Mesenchymal stem cell (in vitro differentiated cells and primary cell): ENCODE measurements at regions not wholly inside any gene's neighbourhood (a gene's known extent, or its start where the extent isn't known, plus 50 kb on each side); places are given as distances from the start of the nearest gene placed in this dataset.
"Not testable (repeated sequence)": the region's sequence is repeated elsewhere in the genome, so short reads cannot be mapped to it uniquely, and the experiment has no call there.

Source experiments
- DNase-seq: peaks from one replicate; pipeline ENCODE4 v3.0.0-alpha.2; 2013
- H2AFZ ChIP-seq: one replicate; pipeline ENCODE4 v1.6.1; 2013; ENCODE audit warnings: low read depth, mild to moderate bottlenecking, control low read depth, inconsistent platforms, low read length, moderate library complexity
- H2AK5ac ChIP-seq: 2 replicates; pipeline ENCODE4 v1.6.1; 2013; ENCODE audit warnings: low read length, moderate library complexity, mild to moderate bottlenecking, inconsistent platforms; ENCODE audit not compliant: severe bottlenecking
- H2BK120ac ChIP-seq: one replicate; pipeline ENCODE4 v1.6.1; 2013; ENCODE audit warnings: low read depth, mild to moderate bottlenecking, inconsistent platforms, low read length, moderate library complexity
- H2BK12ac ChIP-seq, 2 experiments: one replicate each; pipeline ENCODE4 v1.6.1; 2013; ENCODE audit warnings: inconsistent platforms in 2 of 2, low read length in 2 of 2, mild to moderate bottlenecking in 2 of 2, moderate library complexity in 2 of 2, control low read depth in 1 of 2
- H2BK15ac ChIP-seq: one replicate; pipeline ENCODE4 v1.6.1; 2013; ENCODE audit warnings: mild to moderate bottlenecking, low read depth, inconsistent platforms; ENCODE audit not compliant: poor library complexity, severe bottlenecking
- H2BK5ac ChIP-seq: 2 replicates; pipeline ENCODE4 v1.6.1; 2013; ENCODE audit warnings: low read depth, mild to moderate bottlenecking, low read length, control low read depth, inconsistent platforms; ENCODE audit not compliant: poor library complexity, severe bottlenecking
- H3K14ac ChIP-seq, 2 experiments: one replicate each; pipeline ENCODE4 v1.6.1; 2013; ENCODE audit warnings: inconsistent platforms in 2 of 2, low read length in 2 of 2, control low read depth in 1 of 2, mild to moderate bottlenecking in 1 of 2, moderate library complexity in 1 of 2
- H3K18ac ChIP-seq, 2 experiments: one replicate each; pipeline ENCODE4 v1.6.1; 2013; ENCODE audit warnings: inconsistent platforms in 2 of 2, low read length in 2 of 2, control low read depth in 1 of 2, low read depth in 1 of 2, mild to moderate bottlenecking in 1 of 2
- H3K23ac ChIP-seq, 2 experiments: one replicate each; pipeline ENCODE4 v1.6.1; 2013; ENCODE audit warnings: inconsistent platforms in 2 of 2, low read length in 2 of 2, mild to moderate bottlenecking in 2 of 2, moderate library complexity in 2 of 2, control low read depth in 1 of 2
- H3K27ac ChIP-seq: 2 replicates; pipeline ENCODE4 v1.5.1; 2013; ENCODE audit warnings: mild to moderate bottlenecking, moderate library complexity, low read length, control low read depth, inconsistent platforms; ENCODE audit not compliant: poor library complexity, severe bottlenecking
- H3K27me3 ChIP-seq, 2 experiments: 2 replicates each; pipeline versions ENCODE4 v1.6.1 to v1.7.0; 2013; ENCODE audit warnings: low read length in 2 of 2, mild to moderate bottlenecking in 2 of 2, moderate library complexity in 2 of 2, control low read depth in 1 of 2, inconsistent platforms in 1 of 2; ENCODE audit not compliant: control insufficient read depth in 1 of 2, insufficient read depth in 1 of 2
- H3K36me3 ChIP-seq, 2 experiments: 2 replicates each; pipeline versions ENCODE4 v1.6.1 to v1.7.0; 2013; ENCODE audit warnings: low read length in 2 of 2, control low read depth in 1 of 2, inconsistent platforms in 1 of 2, low read depth in 1 of 2, mild to moderate bottlenecking in 1 of 2; ENCODE audit not compliant: insufficient read depth in 2 of 2, control insufficient read depth in 1 of 2
- H3K4ac ChIP-seq, 2 experiments: one replicate each; pipeline ENCODE4 v1.6.1; 2013; ENCODE audit warnings: inconsistent platforms in 2 of 2, low read length in 2 of 2, mild to moderate bottlenecking in 2 of 2, moderate library complexity in 2 of 2, control low read depth in 1 of 2, low read depth in 1 of 2
- H3K4me1 ChIP-seq: 2 replicates; pipeline ENCODE4 v1.6.1; 2013; ENCODE audit warnings: low read depth, low read length, control low read depth; ENCODE audit not compliant: control insufficient read depth, insufficient read depth
- H3K4me2 ChIP-seq: 2 replicates; pipeline ENCODE4 v1.6.1; 2013; ENCODE audit warnings: low read length, mild to moderate bottlenecking, inconsistent platforms; ENCODE audit not compliant: poor library complexity, severe bottlenecking
- H3K4me3 ChIP-seq, 2 experiments: 2 replicates each; pipeline versions ENCODE4 v1.5.1 to v1.7.0; 2013; ENCODE audit warnings: low read length in 2 of 2, mild to moderate bottlenecking in 2 of 2, control low read depth in 1 of 2, low read depth in 1 of 2; ENCODE audit not compliant: insufficient read depth in 1 of 2
- H3K79me1 ChIP-seq: replicated peaks from 2 replicates; pipeline ENCODE4 v1.6.1; 2013; ENCODE audit warnings: mild to moderate bottlenecking, control low read depth, low read length, inconsistent platforms; ENCODE audit not compliant: poor library complexity, severe bottlenecking
- H3K9ac ChIP-seq: 2 replicates; pipeline ENCODE4 v1.7.0; 2013; ENCODE audit warnings: mild to moderate bottlenecking, low read length, moderate library complexity
- H3K9me3 ChIP-seq: 2 replicates; pipeline ENCODE4 v1.7.0; 2013; ENCODE audit warnings: mild to moderate bottlenecking, low read length; ENCODE audit not compliant: control insufficient read depth
- H4K8ac ChIP-seq: one replicate; pipeline ENCODE4 v1.6.1; 2013; ENCODE audit warnings: inconsistent platforms, mild to moderate bottlenecking, low read length, moderate library complexity
- H4K91ac ChIP-seq: one replicate; pipeline ENCODE4 v1.6.1; 2013; ENCODE audit warnings: mild to moderate bottlenecking, low read length, inconsistent platforms
- WGBS: methylation state at CpG from one replicate; pipeline ENCODE4 v1.1.7; 2013; ENCODE audit warnings: mixed read lengths; 5-methylcytosine and 5-hydroxymethylcytosine counted together

- H3K18ac ChIP-seq = no peak overlapping the region
- no peak overlapping the region for H4K8ac ChIP-seq
- H3K4me1 ChIP-seq = no peaks in the 10 kb centered on the region
- no peak overlapping the region for H3K9ac ChIP-seq
- no peak overlapping the region for H3K4ac ChIP-seq
- no peak overlapping the region for H2BK15ac ChIP-seq
- whole genome bisulfite sequencing = 62% methylated on average over 8 of the region's 8 CpGs
- H2BK12ac ChIP-seq = no peak overlapping the region
- H4K91ac ChIP-seq = no peak overlapping the region
- H2BK5ac ChIP-seq = no peak overlapping the region
- no peaks in the 10 kb centered on the region for H3K27me3 ChIP-seq
- no peaks in the 10 kb centered on the region for H3K36me3 ChIP-seq
- H3K9me3 ChIP-seq = no peaks in the 10 kb centered on the region
- no peak for DNase-seq
- no peak overlapping the region for H2BK120ac ChIP-seq
- H3K4me3 ChIP-seq = no peak overlapping the region
- H3K4me2 ChIP-seq = no peak overlapping the region
- no peaks in the 10 kb centered on the region for H3K79me1 ChIP-seq
- no peak overlapping the region for H2AFZ ChIP-seq
- no peak overlapping the region for H3K14ac ChIP-seq
- H3K27ac ChIP-seq = no peak overlapping the region
- no peak overlapping the region for H2AK5ac ChIP-seq
- H3K23ac ChIP-seq = no peak overlapping the region
Observed at GRCh38 chr11:135019343-135019871, 607.4 kb upstream of the B3GAT1 start.

GRCh38 chr11:135017296-135017695, 605.3 kb upstream of the B3GAT1 start:
- H4K91ac ChIP-seq = no peak overlapping the region
- H4K8ac ChIP-seq = no peak overlapping the region
- H2BK120ac ChIP-seq = no peak overlapping the region
- H3K4ac ChIP-seq = no peak overlapping the region
- WGBS = 75% methylated on average over 3 of the region's 4 CpGs
- H3K4me3 ChIP-seq = no peak overlapping the region
- H3K36me3 ChIP-seq = no peaks in the 10 kb centered on the region
- no peak overlapping the region for H3K9ac ChIP-seq
- H3K27me3 ChIP-seq = no peaks in the 10 kb centered on the region
- no peak overlapping the region for H2BK12ac ChIP-seq
- no peak for DNase-seq
- no peak overlapping the region for H2BK5ac ChIP-seq
- no peak overlapping the region for H2BK15ac ChIP-seq
- no peak overlapping the region for H2AK5ac ChIP-seq
- no peak overlapping the region for H3K27ac ChIP-seq
- H3K18ac ChIP-seq = no peak overlapping the region
- H3K4me2 ChIP-seq = no peak overlapping the region
- H3K79me1 ChIP-seq = no peaks in the 10 kb centered on the region
- H3K23ac ChIP-seq = no peak overlapping the region
- no peak overlapping the region for H3K14ac ChIP-seq
- H3K9me3 ChIP-seq = no peaks in the 10 kb centered on the region
- no peak overlapping the region for H2AFZ ChIP-seq
- no peaks in the 10 kb centered on the region for H3K4me1 ChIP-seq

- H3K4me2 ChIP-seq = no peak overlapping the region
- no peak overlapping the region for H3K27ac ChIP-seq
- H4K8ac ChIP-seq = no peak overlapping the region
- H2BK120ac ChIP-seq = no peak overlapping the region
- no peaks in the 10 kb centered on the region for H3K27me3 ChIP-seq
- no peak overlapping the region for H2AFZ ChIP-seq
- H3K9me3 ChIP-seq = no peaks in the 10 kb centered on the region
- no peak overlapping the region for H2BK15ac ChIP-seq
- no peak overlapping the region for H3K4me3 ChIP-seq
- H3K23ac ChIP-seq = no peak overlapping the region
- no peak for DNase-seq
- H3K79me1 ChIP-seq = no peaks in the 10 kb centered on the region
- no peak overlapping the region for H2BK12ac ChIP-seq
- H3K36me3 ChIP-seq = no peaks in the 10 kb centered on the region
- H2AK5ac ChIP-seq = no peak overlapping the region
- no peak overlapping the region for H4K91ac ChIP-seq
- H3K4ac ChIP-seq = no peak overlapping the region
- H3K14ac ChIP-seq = no peak overlapping the region
- no peak overlapping the region for H3K18ac ChIP-seq
- no peak overlapping the region for H2BK5ac ChIP-seq
- 64% methylated on average over 3 of the region's 3 CpGs for WGBS
- H3K4me1 ChIP-seq = no peaks in the 10 kb centered on the region
- no peak overlapping the region for H3K9ac ChIP-seq
Observed at GRCh38 chr11:135015966-135016365, 603.9 kb upstream of the B3GAT1 start.

- H3K4me3 ChIP-seq, H3K9ac ChIP-seq, H3K27ac ChIP-seq, H2BK15ac ChIP-seq, H2BK120ac ChIP-seq, H2BK12ac ChIP-seq, H3K27me3 ChIP-seq, H3K36me3 ChIP-seq, H4K8ac ChIP-seq, H3K14ac ChIP-seq, H2BK5ac ChIP-seq, H3K9me3 ChIP-seq, H3K4me2 ChIP-seq, H3K18ac ChIP-seq, H4K91ac ChIP-seq, H3K4me1 ChIP-seq, DNase-seq, H3K79me1 ChIP-seq, H2AK5ac ChIP-seq, H2AFZ ChIP-seq, H3K23ac ChIP-seq, H3K4ac ChIP-seq: not testable (repeated sequence)
- 75% methylated on average over 1 of the region's 2 CpGs for WGBS
Observed at GRCh38 chr11:135011313-135011712, 599.3 kb upstream of the B3GAT1 start.
